GM21423 (cell line): ENCODE measurements at regions not wholly inside any gene's neighbourhood (a gene's known extent, or its start where the extent isn't known, plus 50 kb on each side); places are given as distances from the start of the nearest gene placed in this dataset.

Source experiments
- ATAC-seq: cut with Tn5 transposase; IDR thresholded peaks from one replicate; pipeline ENCODE4 v1.9.1; 2021; ENCODE audit warnings: mild to moderate bottlenecking, moderate library complexity; ENCODE audit not compliant: unreplicated experiment

GRCh38 chr4:186018261-186018660 lies 50.7 kb upstream of the TLR3 start:
- ATAC-seq: no peak

- ATAC-seq: no peak
Observed at GRCh38 chr4:186018784-186019183, 50.2 kb upstream of the TLR3 start.
